GM23338 (cell line): ENCODE measurements at regions not wholly inside any gene's neighbourhood (a gene's known extent, or its start where the extent isn't known, plus 50 kb on each side); places are given as distances from the start of the nearest gene placed in this dataset.

ENCODE experiments used
- ATAC-seq: fragments of 200-7000 bp; cut with Tn5 transposase; 3 replicates; pipeline ENCODE4 v1.9.1; 2020
- DNase-seq: peaks from one replicate; pipeline ENCODE4 v3.0.0-alpha.2; 2015; ENCODE audit warnings: low spot score
- H2AFZ ChIP-seq: fragments of 200-600 bp; sonication (generic); 2 replicates; pipeline ENCODE4 v1.8.0; 2016; ENCODE audit warnings: antibody characterized with exemption, mild to moderate bottlenecking, moderate library complexity
- H3F3A ChIP-seq: fragments of 200-600 bp; sonication (generic); replicated peaks from 2 replicates; pipeline ENCODE4 v1.8.0; 2017; ENCODE audit warnings: antibody characterized with exemption, mixed run types, low read depth
- H3K27ac ChIP-seq: fragments of 200-600 bp; sonication (generic); 2 replicates; pipeline ENCODE4 v1.6.1; 2016; ENCODE audit warnings: low read depth
- H3K27me3 ChIP-seq: fragments of 200-600 bp; sonication (generic); 2 replicates; pipeline ENCODE4 v1.8.0; 2016; ENCODE audit warnings: mild to moderate bottlenecking, mixed run types, moderate library complexity; ENCODE audit not compliant: insufficient read depth
- H3K36me3 ChIP-seq: fragments of 200-600 bp; sonication (generic); 2 replicates; pipeline ENCODE4 v1.8.0; 2016; ENCODE audit warnings: mild to moderate bottlenecking; ENCODE audit not compliant: insufficient read depth
- H3K4me1 ChIP-seq: fragments of 200-600 bp; sonication (generic); 2 replicates; pipeline ENCODE4 v1.8.0; 2016; ENCODE audit warnings: mild to moderate bottlenecking, moderate library complexity; ENCODE audit not compliant: insufficient read depth
- H3K4me2 ChIP-seq: fragments of 200-600 bp; sonication (generic); 2 replicates; pipeline ENCODE4 v1.7.1; 2017; ENCODE audit warnings: mixed run types
- H3K4me3 ChIP-seq: fragments of 200-600 bp; sonication (generic); 2 replicates; pipeline ENCODE4 v1.6.1; 2016; ENCODE audit warnings: mixed run types
- H3K79me2 ChIP-seq: fragments of 200-600 bp; sonication (generic); replicated peaks from 2 replicates; pipeline ENCODE4 v1.8.0; 2017; ENCODE audit warnings: mild to moderate bottlenecking; ENCODE audit not compliant: insufficient read depth
- H3K9me2 ChIP-seq: fragments of 200-600 bp; sonication (generic); 2 replicates; pipeline ENCODE4 v1.8.0; 2017; ENCODE audit not compliant: insufficient read depth
- H4K20me1 ChIP-seq: fragments of 200-600 bp; sonication (generic); replicated peaks from 2 replicates; pipeline ENCODE4 v1.8.0; 2017; ENCODE audit warnings: mild to moderate bottlenecking; ENCODE audit not compliant: insufficient read depth
- H3K27ac Mint-ChIP-seq: 2 replicates; pipeline ENCODE4 v1.8.0; 2020; ENCODE audit warnings: inconsistent platforms, mild to moderate bottlenecking, moderate library complexity, mixed read lengths
- H3K27me3 Mint-ChIP-seq: 3 replicates; pipeline ENCODE4 v1.8.0; 2022; ENCODE audit warnings: low read depth, mild to moderate bottlenecking, moderate library complexity, mixed read lengths, inconsistent platforms; ENCODE audit not compliant: insufficient read depth, poor library complexity
- H3K36me3 Mint-ChIP-seq: 3 replicates; pipeline ENCODE4 v1.8.0; 2021; ENCODE audit warnings: low read depth, mild to moderate bottlenecking, inconsistent platforms, moderate library complexity, mixed read lengths
- H3K4me1 Mint-ChIP-seq: 3 replicates; pipeline ENCODE4 v1.8.0; 2020; ENCODE audit warnings: mild to moderate bottlenecking, inconsistent platforms, mixed read lengths
- H3K4me3 Mint-ChIP-seq: 3 replicates; pipeline ENCODE4 v1.8.0; 2021; ENCODE audit warnings: moderate library complexity, mild to moderate bottlenecking, inconsistent platforms, mixed read lengths
- H3K9me3 Mint-ChIP-seq: 3 replicates; pipeline ENCODE4 v1.8.0; 2020; ENCODE audit warnings: moderate library complexity, mild to moderate bottlenecking, inconsistent platforms, mixed read lengths
- CREB1 ChIP-seq: fragments of 250-450 bp; sonication (Bioruptor Pico); IDR thresholded peaks from 2 replicates; pipeline ENCODE4 v1.5.0; 2020; ENCODE audit warnings: low read depth, mild to moderate bottlenecking, moderate library complexity
- EZH2 ChIP-seq: fragments of 200-600 bp; sonication (generic); IDR thresholded peaks from one replicate; pipeline ENCODE4 v1.8.0; 2017; ENCODE audit warnings: antibody characterized with exemption, mild to moderate bottlenecking, low read depth; ENCODE audit not compliant: unreplicated experiment
- EZH2phosphoT487 ChIP-seq: fragments of 200-600 bp; sonication (generic); IDR thresholded peaks from one replicate; pipeline ENCODE4 v1.8.1; 2018; ENCODE audit warnings: antibody characterized with exemption; ENCODE audit not compliant: unreplicated experiment
- JUNB ChIP-seq: IDR thresholded peaks from one replicate; pipeline ENCODE4 v1.6.1; 2016; ENCODE audit warnings: antibody characterized with exemption; ENCODE audit not compliant: unreplicated experiment
- NANOG ChIP-seq: IDR thresholded peaks from 2 replicates; pipeline ENCODE4 v1.6.1; 2016; ENCODE audit warnings: antibody characterized with exemption, borderline replicate concordance
- POLR2AphosphoS5 ChIP-seq: IDR thresholded peaks from 2 replicates; pipeline ENCODE4 v1.6.1; 2016; ENCODE audit warnings: antibody characterized with exemption, low read depth
- STAT1 ChIP-seq: IDR thresholded peaks from one replicate; pipeline ENCODE4 v1.6.1; 2016; ENCODE audit warnings: antibody characterized with exemption; ENCODE audit not compliant: unreplicated experiment
- ZNF114 ChIP-seq: fragments of 250-450 bp; sonication (Bioruptor Pico); IDR thresholded peaks from 2 replicates; pipeline ENCODE4 v1.5.0; 2020; ENCODE audit warnings: mild to moderate bottlenecking, moderate library complexity
- TF ChIP-seq, protein P1 (sequence below): fragments of 250-450 bp; sonication (Bioruptor Pico); IDR thresholded peaks from 2 replicates; pipeline ENCODE4 v1.5.0; 2020; ENCODE audit warnings: mild to moderate bottlenecking, moderate library complexity
- TF ChIP-seq, protein P2 (sequence below): IDR thresholded peaks from 2 replicates; pipeline ENCODE4 v1.6.1; 2016; ENCODE audit warnings: antibody characterized with exemption
- TF ChIP-seq, protein P3 (sequence below), 2 experiments: fragments of 200-600 bp in 1 of 2; sonication (generic) in 1 of 2; conservative IDR thresholded peaks; 2 replicates each; pipeline versions ENCODE4 v1.5.1 to v1.6.1; 2016 to 2017; ENCODE audit warnings: antibody characterized with exemption in 2 of 2, low read depth in 2 of 2, mild to moderate bottlenecking in 2 of 2, moderate library complexity in 1 of 2

DNA sequence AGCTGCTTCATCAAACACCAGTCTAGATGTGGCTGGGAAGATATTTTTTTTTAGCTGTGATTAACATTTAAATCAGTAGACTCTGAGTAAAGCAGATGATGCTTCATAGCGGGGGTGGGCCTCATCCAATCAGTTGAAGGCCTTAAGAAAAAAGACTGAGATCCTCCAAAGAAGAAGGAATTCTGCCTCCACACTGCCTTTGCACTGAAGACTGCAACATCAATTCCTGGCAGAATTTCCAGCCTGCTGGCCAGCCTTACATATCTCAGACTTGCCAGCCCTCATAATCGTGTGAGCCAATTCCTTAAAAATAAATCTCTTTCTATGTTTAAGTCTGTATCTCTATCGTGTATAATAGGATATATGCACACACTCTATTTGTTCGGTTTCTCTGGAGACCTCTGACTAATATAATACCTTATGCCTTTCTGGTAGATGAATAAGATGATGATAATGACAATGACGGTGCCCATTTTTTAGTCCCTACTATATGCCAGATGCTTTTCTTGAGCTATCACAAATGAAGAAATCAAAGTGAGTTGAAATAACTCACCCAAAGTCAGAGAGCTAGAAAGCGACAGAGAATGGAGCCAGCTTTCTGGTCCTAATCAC lies 66.1 kb upstream of the SOD3 start (continued):
- TF ChIP-seq, protein P1, sequence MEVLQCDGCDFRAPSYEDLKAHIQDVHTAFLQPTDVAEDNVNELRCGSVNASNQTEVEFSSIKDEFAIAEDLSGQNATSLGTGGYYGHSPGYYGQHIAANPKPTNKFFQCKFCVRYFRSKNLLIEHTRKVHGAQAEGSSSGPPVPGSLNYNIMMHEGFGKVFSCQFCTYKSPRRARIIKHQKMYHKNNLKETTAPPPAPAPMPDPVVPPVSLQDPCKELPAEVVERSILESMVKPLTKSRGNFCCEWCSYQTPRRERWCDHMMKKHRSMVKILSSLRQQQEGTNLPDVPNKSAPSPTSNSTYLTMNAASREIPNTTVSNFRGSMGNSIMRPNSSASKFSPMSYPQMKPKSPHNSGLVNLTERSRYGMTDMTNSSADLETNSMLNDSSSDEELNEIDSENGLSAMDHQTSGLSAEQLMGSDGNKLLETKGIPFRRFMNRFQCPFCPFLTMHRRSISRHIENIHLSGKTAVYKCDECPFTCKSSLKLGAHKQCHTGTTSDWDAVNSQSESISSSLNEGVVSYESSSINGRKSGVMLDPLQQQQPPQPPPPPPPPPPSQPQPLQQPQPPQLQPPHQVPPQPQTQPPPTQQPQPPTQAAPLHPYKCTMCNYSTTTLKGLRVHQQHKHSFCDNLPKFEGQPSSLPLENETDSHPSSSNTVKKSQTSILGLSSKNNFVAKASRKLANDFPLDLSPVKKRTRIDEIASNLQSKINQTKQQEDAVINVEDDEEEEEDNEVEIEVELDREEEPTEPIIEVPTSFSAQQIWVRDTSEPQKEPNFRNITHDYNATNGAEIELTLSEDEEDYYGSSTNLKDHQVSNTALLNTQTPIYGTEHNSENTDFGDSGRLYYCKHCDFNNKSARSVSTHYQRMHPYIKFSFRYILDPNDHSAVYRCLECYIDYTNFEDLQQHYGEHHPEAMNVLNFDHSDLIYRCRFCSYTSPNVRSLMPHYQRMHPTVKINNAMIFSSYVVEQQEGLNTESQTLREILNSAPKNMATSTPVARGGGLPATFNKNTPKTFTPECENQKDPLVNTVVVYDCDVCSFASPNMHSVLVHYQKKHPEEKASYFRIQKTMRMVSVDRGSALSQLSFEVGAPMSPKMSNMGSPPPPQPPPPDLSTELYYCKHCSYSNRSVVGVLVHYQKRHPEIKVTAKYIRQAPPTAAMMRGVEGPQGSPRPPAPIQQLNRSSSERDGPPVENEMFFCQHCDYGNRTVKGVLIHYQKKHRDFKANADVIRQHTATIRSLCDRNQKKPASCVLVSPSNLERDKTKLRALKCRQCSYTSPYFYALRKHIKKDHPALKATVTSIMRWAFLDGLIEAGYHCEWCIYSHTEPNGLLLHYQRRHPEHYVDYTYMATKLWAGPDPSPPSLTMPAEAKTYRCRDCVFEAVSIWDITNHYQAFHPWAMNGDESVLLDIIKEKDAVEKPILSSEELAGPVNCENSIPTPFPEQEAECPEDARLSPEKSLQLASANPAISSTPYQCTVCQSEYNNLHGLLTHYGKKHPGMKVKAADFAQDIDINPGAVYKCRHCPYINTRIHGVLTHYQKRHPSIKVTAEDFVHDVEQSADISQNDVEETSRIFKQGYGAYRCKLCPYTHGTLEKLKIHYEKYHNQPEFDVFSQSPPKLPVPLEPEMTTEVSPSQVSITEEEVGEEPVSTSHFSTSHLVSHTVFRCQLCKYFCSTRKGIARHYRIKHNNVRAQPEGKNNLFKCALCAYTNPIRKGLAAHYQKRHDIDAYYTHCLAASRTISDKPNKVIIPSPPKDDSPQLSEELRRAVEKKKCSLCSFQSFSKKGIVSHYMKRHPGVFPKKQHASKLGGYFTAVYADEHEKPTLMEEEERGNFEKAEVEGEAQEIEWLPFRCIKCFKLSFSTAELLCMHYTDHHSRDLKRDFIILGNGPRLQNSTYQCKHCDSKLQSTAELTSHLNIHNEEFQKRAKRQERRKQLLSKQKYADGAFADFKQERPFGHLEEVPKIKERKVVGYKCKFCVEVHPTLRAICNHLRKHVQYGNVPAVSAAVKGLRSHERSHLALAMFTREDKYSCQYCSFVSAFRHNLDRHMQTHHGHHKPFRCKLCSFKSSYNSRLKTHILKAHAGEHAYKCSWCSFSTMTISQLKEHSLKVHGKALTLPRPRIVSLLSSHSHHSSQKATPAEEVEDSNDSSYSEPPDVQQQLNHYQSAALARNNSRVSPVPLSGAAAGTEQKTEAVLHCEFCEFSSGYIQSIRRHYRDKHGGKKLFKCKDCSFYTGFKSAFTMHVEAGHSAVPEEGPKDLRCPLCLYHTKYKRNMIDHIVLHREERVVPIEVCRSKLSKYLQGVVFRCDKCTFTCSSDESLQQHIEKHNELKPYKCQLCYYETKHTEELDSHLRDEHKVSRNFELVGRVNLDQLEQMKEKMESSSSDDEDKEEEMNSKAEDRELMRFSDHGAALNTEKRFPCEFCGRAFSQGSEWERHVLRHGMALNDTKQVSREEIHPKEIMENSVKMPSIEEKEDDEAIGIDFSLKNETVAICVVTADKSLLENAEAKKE (CRISPR knock-in tag): no peak
- TF ChIP-seq POLR2AphosphoS5: no peak
- TF ChIP-seq ZNF114 (CRISPR knock-in tag): no peak
- TF ChIP-seq NANOG: no peak
- TF ChIP-seq STAT1: no peak
- TF ChIP-seq EZH2phosphoT487: no peak
- TF ChIP-seq JUNB: no peak

DNA sequence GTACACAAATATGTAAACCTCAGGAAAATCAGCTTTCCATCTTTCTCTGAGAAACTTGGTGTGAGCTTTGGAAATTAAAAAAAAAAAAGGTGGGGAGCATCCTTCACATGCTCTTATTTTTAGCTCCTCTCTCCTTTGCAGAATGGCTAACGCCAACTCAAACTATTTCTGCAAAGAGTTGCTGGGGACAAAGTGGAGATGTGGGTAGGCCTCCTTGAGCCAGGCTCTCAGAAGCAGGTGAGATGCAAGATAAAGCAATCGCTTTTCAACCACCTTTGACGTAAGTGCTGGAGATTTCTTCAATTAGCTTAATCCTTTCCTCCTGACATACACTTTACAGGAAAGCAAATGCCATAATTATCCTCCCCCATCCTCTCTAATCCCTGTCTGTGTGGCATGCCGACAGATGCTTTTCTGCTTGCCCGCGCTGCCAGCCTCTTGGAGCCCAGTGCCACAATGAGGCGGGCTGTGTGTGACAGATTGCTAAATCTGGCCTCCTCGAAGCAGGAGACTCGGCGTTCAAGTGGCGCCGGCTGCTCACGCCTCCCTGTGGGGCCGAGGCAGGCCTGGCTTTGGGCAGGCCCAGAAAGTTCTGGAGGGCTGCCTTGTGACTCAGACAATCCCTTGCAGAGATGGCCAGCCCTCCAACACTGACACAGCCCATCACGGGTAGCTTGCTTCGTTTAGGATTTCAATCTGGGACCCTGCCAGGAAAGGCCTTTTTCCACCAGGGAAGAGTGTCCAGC lies 64.9 kb upstream of the SOD3 start:
- Histone ChIP-seq H3K79me2 (no peaks in the 10 kb centered on the region), H3K4me3 (no peak overlapping the region), H3K9me2 (no peaks in the 10 kb centered on the region), H3F3A (no peaks in the 10 kb centered on the region), H3K4me2 (no peak overlapping the region), H4K20me1 (no peaks in the 10 kb centered on the region), H2AFZ (peak overlapping the region; percentile 47; the same call in 1 of the 2 replicates), H3K4me1 (no peaks in the 10 kb centered on the region), H3K36me3 (no peaks in the 10 kb centered on the region), H3K27ac (no peak overlapping the region), H3K27me3 (no peaks in the 10 kb centered on the region)
- H3K27ac Mint-ChIP-seq: no peak overlapping the region
- ATAC-seq: no peak
- no peak for DNase-seq
- no peaks in the 10 kb centered on the region for H3K4me1 Mint-ChIP-seq
- H3K9me3 Mint-ChIP-seq: no peaks in the 10 kb centered on the region
- no peaks in the 10 kb centered on the region for H3K27me3 Mint-ChIP-seq
- no peak overlapping the region for H3K4me3 Mint-ChIP-seq
- H3K36me3 Mint-ChIP-seq: no peaks in the 10 kb centered on the region
- TF ChIP-seq CREB1 (CRISPR knock-in tag): no peak
- TF ChIP-seq JUNB: no peak
- TF ChIP-seq, protein P2, sequence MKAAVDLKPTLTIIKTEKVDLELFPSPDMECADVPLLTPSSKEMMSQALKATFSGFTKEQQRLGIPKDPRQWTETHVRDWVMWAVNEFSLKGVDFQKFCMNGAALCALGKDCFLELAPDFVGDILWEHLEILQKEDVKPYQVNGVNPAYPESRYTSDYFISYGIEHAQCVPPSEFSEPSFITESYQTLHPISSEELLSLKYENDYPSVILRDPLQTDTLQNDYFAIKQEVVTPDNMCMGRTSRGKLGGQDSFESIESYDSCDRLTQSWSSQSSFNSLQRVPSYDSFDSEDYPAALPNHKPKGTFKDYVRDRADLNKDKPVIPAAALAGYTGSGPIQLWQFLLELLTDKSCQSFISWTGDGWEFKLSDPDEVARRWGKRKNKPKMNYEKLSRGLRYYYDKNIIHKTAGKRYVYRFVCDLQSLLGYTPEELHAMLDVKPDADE: no peak
- TF ChIP-seq EZH2: no peak
- TF ChIP-seq ZNF114 (CRISPR knock-in tag): no peak
- no peak for TF ChIP-seq STAT1
- TF ChIP-seq, protein P3, sequence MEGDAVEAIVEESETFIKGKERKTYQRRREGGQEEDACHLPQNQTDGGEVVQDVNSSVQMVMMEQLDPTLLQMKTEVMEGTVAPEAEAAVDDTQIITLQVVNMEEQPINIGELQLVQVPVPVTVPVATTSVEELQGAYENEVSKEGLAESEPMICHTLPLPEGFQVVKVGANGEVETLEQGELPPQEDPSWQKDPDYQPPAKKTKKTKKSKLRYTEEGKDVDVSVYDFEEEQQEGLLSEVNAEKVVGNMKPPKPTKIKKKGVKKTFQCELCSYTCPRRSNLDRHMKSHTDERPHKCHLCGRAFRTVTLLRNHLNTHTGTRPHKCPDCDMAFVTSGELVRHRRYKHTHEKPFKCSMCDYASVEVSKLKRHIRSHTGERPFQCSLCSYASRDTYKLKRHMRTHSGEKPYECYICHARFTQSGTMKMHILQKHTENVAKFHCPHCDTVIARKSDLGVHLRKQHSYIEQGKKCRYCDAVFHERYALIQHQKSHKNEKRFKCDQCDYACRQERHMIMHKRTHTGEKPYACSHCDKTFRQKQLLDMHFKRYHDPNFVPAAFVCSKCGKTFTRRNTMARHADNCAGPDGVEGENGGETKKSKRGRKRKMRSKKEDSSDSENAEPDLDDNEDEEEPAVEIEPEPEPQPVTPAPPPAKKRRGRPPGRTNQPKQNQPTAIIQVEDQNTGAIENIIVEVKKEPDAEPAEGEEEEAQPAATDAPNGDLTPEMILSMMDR (conservative IDR thresholded peaks at IDR 0.05; ENCODE audit: low read depth in 2 of 2): no peak
